Astrocyte (in vitro differentiated cells and primary cell): ENCODE measurements at regions not wholly inside any gene's neighbourhood (a gene's known extent, or its start where the extent isn't known, plus 50 kb on each side); places are given as distances from the start of the nearest gene placed in this dataset.

Experiments used
- CTCF ChIP-seq: IDR thresholded peaks from 2 replicates; pipeline ENCODE4 v1.5.1; 2011; ENCODE audit warnings: low read depth, mild to moderate bottlenecking, inconsistent platforms, low read length, moderate library complexity; ENCODE audit not compliant: insufficient read depth
- EZH2 ChIP-seq: IDR thresholded peaks from 2 replicates; pipeline ENCODE4 v1.6.1; 2012; ENCODE audit warnings: mild to moderate bottlenecking, low read length, inconsistent platforms; ENCODE audit not compliant: insufficient read depth

GRCh38 chr5:133739181-133739780 is 126.9 kb upstream of the FSTL4 start:
- no peak for TF ChIP-seq CTCF
- TF ChIP-seq EZH2 = no peak
